ENCODE measurements at regions not wholly inside any gene's neighbourhood (a gene's known extent, or its start where the extent isn't known, plus 50 kb on each side); places are given as distances from the start of the nearest gene placed in this dataset.

- DNase-seq (ENCODE audit: low read depth in 1 of 2, low spot score in 1 of 2): no peak
Observed at GRCh38 chr2:14364471-14364870, 268.0 kb upstream of the LRATD1 start.

DNA sequence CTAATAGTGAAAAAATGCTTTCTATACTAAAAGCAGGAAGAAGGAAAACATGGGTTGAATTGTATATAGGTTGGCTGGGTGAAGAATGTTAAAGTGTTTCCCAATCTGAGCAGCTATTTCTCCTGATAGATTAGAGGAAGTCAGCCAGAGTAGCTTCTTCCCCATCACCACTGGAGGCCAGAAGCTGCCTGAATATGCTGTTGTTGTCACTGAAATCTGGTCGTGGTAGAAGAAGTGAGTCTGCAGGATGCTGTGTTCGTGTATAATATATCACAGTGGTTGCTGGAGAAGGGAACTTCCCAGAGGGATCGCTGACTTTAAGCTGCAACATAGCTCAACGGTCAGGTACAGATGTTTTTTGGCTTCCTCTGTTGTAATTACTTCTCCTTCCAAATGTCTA is 247.5 kb upstream of the LRATD1 start:
- no peak for DNase-seq (ENCODE audit: low read depth in 1 of 2, low spot score in 1 of 2)

DNA sequence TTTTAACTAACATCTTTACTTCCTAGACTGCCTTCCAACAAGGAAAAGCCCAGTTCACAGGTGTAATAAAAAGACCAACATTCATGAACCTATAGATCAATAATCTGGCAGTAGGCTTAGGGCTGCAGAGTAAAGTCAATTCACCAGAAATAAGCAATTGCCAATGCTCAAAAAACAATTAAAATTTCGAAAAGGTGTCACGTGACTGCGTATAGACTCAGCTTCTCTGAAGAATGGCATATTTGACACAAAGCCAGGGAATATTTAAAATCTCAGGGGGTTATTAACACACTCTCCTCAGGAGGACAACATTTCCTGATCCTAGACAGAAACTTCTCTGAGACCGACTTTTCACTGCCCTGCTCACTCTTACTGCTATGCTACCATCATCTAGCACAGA is 245.2 kb upstream of the LRATD1 start:
- DNase-seq (ENCODE audit: low read depth in 1 of 2, low spot score in 1 of 2): no peak

GRCh38 chr2:14388724-14389123 is 243.8 kb upstream of the LRATD1 start:
- DNase-seq (ENCODE audit: low read depth in 1 of 2, low spot score in 1 of 2): no peak

GRCh38 chr2:14396533-14397083 is 235.9 kb upstream of the LRATD1 start:
- no peak for DNase-seq (ENCODE audit: low read depth in 1 of 2, low spot score in 1 of 2)

- no peak for DNase-seq (ENCODE audit: low read depth in 1 of 2, low spot score in 1 of 2)
Observed at GRCh38 chr2:14398641-14399040, 233.9 kb upstream of the LRATD1 start.

DNA sequence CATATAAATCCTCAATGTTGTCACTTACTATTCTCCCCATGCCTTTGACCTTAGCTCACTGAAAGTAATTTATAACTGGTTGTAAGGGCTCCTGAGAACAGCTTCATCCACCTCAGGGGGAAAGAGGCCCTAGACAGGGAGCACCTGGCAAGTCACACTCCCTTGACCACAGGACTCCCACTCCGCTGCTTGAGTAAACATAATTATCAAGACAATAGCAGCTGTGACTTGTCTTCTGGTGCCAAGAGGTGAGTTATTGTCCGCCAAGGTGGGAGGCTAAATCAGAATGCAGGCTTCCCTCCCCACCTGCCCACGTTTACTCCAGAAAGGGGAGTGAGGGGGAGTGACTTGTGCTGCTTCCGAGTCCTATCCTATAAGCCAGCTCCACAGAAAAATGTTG is 230.6 kb upstream of the LRATD1 start:
- DNase-seq (ENCODE audit: low read depth in 1 of 2, low spot score in 1 of 2): no peak

DNA sequence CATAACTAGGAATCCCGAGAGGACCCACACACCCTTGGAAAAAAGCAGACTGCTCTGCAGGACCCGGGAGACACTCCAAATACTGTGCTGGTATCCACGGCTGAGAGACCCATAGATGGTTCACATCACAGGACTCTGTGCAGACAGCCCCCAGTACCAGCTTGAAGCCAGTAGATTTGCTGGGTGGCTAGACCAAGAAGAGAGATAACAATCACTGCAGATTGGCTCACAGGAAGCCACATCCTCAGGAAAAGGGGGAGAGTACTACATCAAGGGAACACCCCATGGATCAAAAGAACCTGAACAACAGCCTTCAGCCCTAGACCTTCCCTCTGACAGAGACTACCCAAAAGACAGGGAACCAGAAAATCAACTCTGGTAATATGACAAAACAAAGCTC is 223.8 kb upstream of the LRATD1 start:
- no peak for DNase-seq (ENCODE audit: low read depth in 1 of 2, low spot score in 1 of 2)

- no peak for DNase-seq (ENCODE audit: low read depth in 1 of 2, low spot score in 1 of 2)
Observed at GRCh38 chr2:14417551-14417950, 215.0 kb upstream of the LRATD1 start.

DNA sequence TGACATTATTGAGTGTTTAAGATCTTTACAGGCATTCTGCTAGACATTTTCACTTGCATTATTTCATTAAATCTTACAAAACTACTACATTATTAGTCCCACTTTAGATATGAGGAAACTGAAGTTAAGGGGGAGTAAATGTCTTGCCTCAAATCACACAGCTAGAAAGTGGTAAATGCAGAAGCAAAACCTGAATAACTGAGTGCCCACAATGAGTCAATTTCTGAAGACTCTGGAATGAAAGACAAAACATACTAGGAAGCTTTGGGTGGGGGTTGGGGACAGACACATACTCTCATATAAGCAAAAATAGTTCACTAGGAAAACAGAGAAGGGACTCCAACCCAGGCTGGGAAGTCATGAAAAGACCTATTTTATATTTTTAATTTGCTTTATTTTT is 214.4 kb upstream of the LRATD1 start:
- DNase-seq (ENCODE audit: low read depth in 1 of 2, low spot score in 1 of 2): no peak

GRCh38 chr2:14420851-14421250 is 211.7 kb upstream of the LRATD1 start:
- DNase-seq (ENCODE audit: low read depth in 1 of 2, low spot score in 1 of 2): no peak

- no peak for DNase-seq (ENCODE audit: low read depth in 1 of 2, low spot score in 1 of 2)
Observed at GRCh38 chr2:14422426-14422825, 210.1 kb upstream of the LRATD1 start.

GRCh38 chr2:14423145-14423906 is 209.2 kb upstream of the LRATD1 start:
- no peak for DNase-seq (ENCODE audit: low read depth in 1 of 2, low spot score in 1 of 2)

DNA sequence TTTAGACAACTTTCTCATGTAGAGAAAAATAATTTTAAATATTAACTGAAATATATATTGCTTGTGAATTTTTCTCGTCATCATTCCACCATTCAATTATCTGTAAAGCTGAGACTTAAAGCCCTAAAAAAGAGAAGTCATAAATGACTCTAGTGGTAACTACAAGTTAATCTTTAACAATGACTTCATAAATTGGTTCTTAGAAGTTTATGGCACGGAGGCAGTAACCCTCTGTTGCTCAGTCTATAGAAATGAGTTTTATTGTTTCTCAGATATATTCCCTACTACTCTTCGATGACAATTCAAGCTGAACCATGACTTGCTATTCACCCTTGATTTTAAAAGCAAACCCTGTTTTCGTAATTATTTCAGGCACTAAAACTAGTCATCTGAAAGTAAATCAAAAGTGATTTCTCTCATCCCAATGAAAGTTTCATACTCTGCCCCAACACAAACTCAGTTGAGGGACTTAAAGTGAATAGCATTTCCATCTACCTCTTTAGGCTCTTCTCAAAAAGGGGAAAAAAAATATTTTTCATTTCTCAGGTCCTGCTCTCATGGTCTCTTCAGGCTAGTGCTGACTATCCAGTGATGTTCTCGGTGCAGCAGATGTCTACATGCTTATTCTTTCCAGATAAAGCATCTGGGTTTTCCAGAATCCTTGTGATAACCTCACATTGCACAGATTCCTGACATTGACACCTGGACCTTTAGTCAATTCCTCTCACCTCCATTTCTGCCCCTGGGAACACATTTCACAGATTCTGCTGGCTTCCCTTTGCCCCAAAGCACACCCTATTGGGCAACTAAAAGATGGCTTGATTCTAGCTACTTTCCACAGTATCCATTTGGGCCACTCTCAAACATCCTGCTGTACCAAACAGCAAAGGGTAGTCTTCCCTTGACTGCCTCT is 207.8 kb upstream of the LRATD1 start:
- DNase-seq (ENCODE audit: low read depth in 1 of 2, low spot score in 1 of 2): no peak

DNA sequence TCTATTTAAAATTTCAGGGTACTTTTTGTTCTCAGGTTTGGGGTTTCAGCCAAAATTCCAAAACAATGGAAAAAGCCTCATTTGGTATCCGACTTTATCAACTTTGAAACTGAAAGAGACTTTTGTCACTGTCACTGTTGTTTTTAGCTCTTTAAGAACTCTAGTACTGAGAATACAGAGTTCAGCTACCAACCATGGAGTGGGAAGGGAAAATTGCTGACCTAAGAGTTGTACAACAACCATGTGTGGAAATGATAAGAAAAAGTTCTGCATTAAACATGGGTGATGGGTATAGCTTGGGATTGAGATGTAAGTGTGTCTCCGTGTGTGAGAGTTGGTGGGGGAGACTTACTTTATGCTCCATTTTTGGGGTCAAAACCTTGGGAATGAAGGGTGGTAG is 206.6 kb upstream of the LRATD1 start:
- no peak for DNase-seq (ENCODE audit: low read depth in 1 of 2, low spot score in 1 of 2)

DNA sequence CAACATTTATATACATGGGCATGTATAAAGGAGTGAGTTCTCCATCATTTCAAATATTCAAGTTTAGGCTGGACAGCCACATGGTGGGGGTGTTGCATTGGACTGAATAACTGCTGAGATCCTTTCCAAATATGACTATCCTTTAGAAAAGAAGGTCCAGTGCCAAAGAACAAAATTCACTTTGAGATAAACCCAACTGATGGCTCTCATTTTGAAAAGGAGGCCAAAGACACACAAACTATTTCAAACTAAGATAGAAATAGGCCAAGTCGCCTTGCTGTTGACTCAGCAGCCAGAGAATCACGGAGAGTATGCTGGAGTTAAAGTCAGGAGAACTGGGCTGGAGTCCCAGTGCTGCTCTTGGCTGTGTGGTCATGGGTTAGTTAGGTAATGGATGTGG is 204.5 kb upstream of the LRATD1 start:
- DNase-seq (ENCODE audit: low read depth in 1 of 2, low spot score in 1 of 2): no peak

DNA sequence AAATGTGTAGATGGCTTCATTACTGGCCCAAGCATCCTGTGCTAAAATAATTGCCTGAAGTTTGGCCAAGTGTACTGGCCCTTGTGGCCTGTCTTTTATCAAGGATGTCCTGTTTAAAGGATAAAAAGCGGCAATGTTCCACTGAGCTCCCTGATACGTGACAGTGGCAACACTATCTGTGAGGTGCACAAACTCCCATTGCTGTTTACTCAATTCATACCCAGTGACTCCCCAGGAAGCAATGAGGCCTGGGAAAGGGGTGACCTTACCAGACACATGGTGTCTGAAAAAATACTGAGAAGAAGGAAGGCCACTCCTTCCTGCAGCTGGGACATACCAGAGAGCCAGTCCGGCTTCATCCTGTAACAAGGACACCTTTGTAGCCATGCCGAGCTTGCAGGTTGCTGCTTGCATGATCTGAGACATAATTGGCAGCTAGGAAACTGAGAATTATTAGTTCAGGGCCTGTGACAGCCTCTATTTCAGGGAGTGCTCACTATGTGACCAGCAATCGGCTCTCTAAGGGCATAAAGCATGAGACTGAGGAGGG is 198.5 kb upstream of the LRATD1 start:
- DNase-seq (ENCODE audit: low read depth in 1 of 2, low spot score in 1 of 2): no peak

DNA sequence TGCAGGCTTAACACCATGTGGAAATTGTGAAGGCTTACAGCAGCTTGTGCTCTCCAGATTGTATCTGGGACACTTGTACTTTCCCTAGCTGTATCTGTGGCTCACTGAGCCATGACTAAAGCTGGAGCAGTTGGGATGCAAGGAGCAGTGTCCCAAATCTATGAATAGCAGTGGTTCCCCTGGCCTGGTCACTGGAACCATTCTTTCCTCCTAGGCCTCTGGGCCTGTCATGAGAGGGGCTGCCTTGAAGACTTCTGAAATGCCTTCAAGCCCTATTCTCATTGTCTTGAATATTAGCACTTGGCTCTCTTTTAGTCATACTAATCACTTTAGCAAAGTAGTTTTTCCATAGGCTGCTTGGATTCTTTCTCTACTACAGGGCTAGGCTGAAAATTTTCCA is 186.8 kb upstream of the LRATD1 start:
- no peak for DNase-seq (ENCODE audit: low read depth in 1 of 2, low spot score in 1 of 2)

DNA sequence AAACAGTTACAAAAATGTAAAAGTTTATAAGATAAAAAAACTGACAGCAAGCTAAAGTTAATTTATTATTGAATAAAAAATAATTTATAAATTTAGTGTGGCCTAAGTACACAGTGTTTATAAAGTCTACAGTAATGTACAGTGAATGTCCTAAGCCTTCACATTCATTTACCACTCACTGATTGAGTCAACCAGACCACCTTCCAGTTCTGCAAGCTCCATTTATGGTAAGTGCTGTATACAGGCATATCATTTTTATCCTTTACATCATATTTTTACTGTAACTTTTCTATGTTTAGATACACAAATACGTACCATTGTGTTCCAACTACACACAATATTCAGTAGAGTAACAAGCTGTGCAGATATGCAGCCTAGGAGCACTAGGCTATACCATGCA is 184.2 kb upstream of the LRATD1 start:
- DNase-seq (ENCODE audit: low read depth in 1 of 2, low spot score in 1 of 2): no peak

- DNase-seq (ENCODE audit: low read depth in 1 of 2, low spot score in 1 of 2): no peak
Observed at GRCh38 chr2:14451312-14451711, 181.2 kb upstream of the LRATD1 start.

- DNase-seq (ENCODE audit: low read depth in 1 of 2, low spot score in 1 of 2): no peak
Observed at GRCh38 chr2:14454202-14454601, 178.3 kb upstream of the LRATD1 start.

DNA sequence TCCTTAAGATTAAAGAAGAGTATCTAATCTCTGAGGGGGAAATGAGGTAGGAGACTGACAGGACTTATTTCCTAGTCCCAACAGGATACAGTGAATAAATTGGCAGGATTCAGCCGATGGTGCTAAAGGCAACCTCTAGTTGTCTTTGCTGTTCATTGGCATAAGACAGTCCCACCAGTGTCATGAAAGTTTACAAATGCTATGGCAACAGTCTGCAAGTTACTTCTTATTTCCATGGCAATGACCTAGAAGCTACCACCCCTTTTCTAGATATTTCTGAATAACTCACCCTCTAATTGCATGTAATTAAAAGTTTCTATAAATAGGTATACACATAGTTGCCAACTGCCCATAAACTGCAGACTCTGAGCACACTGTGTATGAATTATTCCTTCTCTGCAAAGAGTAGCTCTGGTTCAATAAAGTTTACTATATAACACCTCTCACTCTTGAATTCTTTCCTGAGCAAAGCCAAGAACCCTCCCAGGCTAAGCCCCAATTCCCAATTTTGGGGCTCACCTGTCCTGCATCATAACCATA is 172.7 kb upstream of the LRATD1 start:
- no peak for DNase-seq (ENCODE audit: low read depth in 1 of 2, low spot score in 1 of 2)

Data from stimulated activated CD4-positive, alpha-beta T cell treated with anti-CD3 and anti-CD28 coated beads, Interleukin-15, amount 100 ng/mL, for 1 hour (primary cell).